B cell (primary cell): ENCODE measurements at regions not wholly inside any gene's neighbourhood (a gene's known extent, or its start where the extent isn't known, plus 50 kb on each side); places are given as distances from the start of the nearest gene placed in this dataset.

ENCODE experiments used
- CTCF ChIP-seq: fragments of 200-600 bp; IDR thresholded peaks from one replicate; pipeline ENCODE4 v1.8.0; 2022; ENCODE audit warnings: antibody characterized with exemption, mild to moderate bottlenecking
- EZH2 ChIP-seq: IDR thresholded peaks from 2 replicates; pipeline ENCODE4 v1.6.1; 2012; ENCODE audit warnings: borderline replicate concordance, low read depth, mild to moderate bottlenecking, moderate library complexity, low read length; ENCODE audit not compliant: insufficient read depth, poor library complexity, severe bottlenecking

- TF ChIP-seq CTCF (no peak), EZH2 (no peak)
Observed at GRCh38 chr11:23875176-23875850, 621.5 kb upstream of the LUZP2 start.
